ENCODE measurements at regions not wholly inside any gene's neighbourhood (a gene's known extent, or its start where the extent isn't known, plus 50 kb on each side); places are given as distances from the start of the nearest gene placed in this dataset.

DNA sequence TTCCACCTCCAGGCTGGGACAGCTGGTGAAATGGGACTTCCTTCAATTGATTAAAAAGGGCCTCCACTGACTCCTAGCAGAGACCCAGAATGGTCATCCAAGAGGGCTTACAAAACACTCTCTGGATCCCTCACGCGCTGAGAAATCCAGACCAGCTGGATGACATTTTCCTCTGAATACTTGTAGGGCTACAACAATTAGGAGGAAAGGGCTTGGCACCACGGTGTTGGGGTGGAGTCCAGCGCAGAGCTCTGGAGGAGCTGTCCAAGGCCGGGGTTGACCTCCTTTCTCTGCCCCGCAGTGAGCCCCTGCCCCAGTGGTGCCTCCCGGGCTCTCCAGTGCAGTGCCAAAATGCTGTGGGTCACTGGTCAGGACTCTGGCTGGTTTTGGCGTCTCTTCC is 189.0 kb upstream of the CCND2 start:
- no peak for TF ChIP-seq ZNF70 (CRISPR knock-in tag; IDR thresholded peaks at IDR 0.05)
- TF ChIP-seq RARB (CRISPR knock-in tag; IDR thresholded peaks at IDR 0.05) = no peak
- TF ChIP-seq, protein P1, sequence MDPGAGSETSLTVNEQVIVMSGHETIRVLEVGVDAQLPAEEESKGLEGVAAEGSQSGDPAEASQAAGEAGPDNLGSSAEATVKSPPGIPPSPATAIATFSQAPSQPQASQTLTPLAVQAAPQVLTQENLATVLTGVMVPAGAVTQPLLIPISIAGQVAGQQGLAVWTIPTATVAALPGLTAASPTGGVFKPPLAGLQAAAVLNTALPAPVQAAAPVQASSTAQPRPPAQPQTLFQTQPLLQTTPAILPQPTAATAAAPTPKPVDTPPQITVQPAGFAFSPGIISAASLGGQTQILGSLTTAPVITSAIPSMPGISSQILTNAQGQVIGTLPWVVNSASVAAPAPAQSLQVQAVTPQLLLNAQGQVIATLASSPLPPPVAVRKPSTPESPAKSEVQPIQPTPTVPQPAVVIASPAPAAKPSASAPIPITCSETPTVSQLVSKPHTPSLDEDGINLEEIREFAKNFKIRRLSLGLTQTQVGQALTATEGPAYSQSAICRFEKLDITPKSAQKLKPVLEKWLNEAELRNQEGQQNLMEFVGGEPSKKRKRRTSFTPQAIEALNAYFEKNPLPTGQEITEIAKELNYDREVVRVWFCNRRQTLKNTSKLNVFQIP (CRISPR knock-in tag; IDR thresholded peaks at IDR 0.05; ENCODE audit: borderline replicate concordance, low read depth) = no peak
- TF ChIP-seq ZFP30 (CRISPR knock-in tag; IDR thresholded peaks at IDR 0.05) = no peak
- TF ChIP-seq TCF4 (CRISPR knock-in tag; IDR thresholded peaks at IDR 0.05; ENCODE audit: borderline replicate concordance) = no peak
- TF ChIP-seq ZC3H10 (CRISPR knock-in tag; IDR thresholded peaks at IDR 0.05) = no peak
- no peak for TF ChIP-seq OSR1 (CRISPR knock-in tag; IDR thresholded peaks at IDR 0.05)
- ATAC-seq = no peak

DNA sequence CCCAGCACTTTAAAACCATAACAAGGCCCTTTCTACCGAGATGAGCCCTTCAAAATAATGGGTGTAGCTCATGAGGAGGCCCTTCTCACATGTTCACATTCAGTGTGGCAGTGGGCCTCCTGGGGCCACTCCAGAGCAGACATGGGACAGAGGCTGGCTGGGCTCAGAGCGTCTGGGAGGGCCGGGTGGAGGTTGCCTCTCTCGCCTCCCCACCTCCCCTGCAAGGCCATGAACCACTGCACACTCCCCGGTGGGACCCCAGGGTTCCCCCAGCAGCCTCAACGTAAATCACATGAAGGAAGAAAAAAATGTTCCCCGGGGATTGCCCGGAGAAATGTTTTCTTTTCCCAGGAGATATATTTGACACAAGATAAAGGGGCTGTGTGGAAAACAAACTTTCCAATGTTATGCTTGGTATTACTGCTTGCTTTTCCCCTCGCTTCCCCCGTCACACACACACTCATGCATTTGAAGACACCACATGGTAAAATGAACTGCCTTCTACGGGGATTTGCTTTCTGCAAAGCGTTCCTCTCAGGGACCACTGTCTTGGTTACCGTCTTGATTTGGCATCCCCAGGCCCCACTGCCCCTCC is 190.7 kb upstream of the CCND2 start:
- no peak for TF ChIP-seq CSDC2 (CRISPR knock-in tag; IDR thresholded peaks at IDR 0.05)
- TF ChIP-seq, protein P2, sequence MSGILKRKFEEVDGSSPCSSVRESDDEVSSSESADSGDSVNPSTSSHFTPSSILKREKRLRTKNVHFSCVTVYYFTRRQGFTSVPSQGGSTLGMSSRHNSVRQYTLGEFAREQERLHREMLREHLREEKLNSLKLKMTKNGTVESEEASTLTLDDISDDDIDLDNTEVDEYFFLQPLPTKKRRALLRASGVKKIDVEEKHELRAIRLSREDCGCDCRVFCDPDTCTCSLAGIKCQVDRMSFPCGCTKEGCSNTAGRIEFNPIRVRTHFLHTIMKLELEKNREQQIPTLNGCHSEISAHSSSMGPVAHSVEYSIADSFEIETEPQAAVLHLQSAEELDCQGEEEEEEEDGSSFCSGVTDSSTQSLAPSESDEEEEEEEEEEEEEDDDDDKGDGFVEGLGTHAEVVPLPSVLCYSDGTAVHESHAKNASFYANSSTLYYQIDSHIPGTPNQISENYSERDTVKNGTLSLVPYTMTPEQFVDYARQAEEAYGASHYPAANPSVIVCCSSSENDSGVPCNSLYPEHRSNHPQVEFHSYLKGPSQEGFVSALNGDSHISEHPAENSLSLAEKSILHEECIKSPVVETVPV (CRISPR knock-in tag; IDR thresholded peaks at IDR 0.05) = no peak
- no peak for TF ChIP-seq ZNF8 (CRISPR knock-in tag; IDR thresholded peaks at IDR 0.05)
- no peak for TF ChIP-seq ESRRG (CRISPR knock-in tag; IDR thresholded peaks at IDR 0.05)
- TF ChIP-seq ZNF70 (CRISPR knock-in tag; IDR thresholded peaks at IDR 0.05) = no peak
- TF ChIP-seq ZNF565 (CRISPR knock-in tag; conservative IDR thresholded peaks at IDR 0.05; ENCODE audit: low read depth) = no peak
- TF ChIP-seq SNAI2 (CRISPR knock-in tag; IDR thresholded peaks at IDR 0.05) = no peak
- TF ChIP-seq, protein P3, sequence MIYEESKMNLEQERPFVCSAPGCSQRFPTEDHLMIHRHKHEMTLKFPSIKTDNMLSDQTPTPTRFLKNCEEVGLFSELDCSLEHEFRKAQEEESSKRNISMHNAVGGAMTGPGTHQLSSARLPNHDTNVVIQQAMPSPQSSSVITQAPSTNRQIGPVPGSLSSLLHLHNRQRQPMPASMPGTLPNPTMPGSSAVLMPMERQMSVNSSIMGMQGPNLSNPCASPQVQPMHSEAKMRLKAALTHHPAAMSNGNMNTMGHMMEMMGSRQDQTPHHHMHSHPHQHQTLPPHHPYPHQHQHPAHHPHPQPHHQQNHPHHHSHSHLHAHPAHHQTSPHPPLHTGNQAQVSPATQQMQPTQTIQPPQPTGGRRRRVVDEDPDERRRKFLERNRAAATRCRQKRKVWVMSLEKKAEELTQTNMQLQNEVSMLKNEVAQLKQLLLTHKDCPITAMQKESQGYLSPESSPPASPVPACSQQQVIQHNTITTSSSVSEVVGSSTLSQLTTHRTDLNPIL (CRISPR knock-in tag; IDR thresholded peaks at IDR 0.05; ENCODE audit: low read depth) = no peak
- TF ChIP-seq, protein P4, sequence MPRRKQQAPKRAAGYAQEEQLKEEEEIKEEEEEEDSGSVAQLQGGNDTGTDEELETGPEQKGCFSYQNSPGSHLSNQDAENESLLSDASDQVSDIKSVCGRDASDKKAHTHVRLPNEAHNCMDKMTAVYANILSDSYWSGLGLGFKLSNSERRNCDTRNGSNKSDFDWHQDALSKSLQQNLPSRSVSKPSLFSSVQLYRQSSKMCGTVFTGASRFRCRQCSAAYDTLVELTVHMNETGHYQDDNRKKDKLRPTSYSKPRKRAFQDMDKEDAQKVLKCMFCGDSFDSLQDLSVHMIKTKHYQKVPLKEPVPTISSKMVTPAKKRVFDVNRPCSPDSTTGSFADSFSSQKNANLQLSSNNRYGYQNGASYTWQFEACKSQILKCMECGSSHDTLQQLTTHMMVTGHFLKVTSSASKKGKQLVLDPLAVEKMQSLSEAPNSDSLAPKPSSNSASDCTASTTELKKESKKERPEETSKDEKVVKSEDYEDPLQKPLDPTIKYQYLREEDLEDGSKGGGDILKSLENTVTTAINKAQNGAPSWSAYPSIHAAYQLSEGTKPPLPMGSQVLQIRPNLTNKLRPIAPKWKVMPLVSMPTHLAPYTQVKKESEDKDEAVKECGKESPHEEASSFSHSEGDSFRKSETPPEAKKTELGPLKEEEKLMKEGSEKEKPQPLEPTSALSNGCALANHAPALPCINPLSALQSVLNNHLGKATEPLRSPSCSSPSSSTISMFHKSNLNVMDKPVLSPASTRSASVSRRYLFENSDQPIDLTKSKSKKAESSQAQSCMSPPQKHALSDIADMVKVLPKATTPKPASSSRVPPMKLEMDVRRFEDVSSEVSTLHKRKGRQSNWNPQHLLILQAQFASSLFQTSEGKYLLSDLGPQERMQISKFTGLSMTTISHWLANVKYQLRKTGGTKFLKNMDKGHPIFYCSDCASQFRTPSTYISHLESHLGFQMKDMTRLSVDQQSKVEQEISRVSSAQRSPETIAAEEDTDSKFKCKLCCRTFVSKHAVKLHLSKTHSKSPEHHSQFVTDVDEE (CRISPR knock-in tag; IDR thresholded peaks at IDR 0.05) = no peak
- no peak for TF ChIP-seq ZFP30 (CRISPR knock-in tag; IDR thresholded peaks at IDR 0.05)
- TF ChIP-seq, protein P5, sequence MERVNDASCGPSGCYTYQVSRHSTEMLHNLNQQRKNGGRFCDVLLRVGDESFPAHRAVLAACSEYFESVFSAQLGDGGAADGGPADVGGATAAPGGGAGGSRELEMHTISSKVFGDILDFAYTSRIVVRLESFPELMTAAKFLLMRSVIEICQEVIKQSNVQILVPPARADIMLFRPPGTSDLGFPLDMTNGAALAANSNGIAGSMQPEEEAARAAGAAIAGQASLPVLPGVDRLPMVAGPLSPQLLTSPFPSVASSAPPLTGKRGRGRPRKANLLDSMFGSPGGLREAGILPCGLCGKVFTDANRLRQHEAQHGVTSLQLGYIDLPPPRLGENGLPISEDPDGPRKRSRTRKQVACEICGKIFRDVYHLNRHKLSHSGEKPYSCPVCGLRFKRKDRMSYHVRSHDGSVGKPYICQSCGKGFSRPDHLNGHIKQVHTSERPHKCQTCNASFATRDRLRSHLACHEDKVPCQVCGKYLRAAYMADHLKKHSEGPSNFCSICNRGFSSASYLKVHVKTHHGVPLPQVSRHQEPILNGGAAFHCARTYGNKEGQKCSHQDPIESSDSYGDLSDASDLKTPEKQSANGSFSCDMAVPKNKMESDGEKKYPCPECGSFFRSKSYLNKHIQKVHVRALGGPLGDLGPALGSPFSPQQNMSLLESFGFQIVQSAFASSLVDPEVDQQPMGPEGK (CRISPR knock-in tag; IDR thresholded peaks at IDR 0.05; ENCODE audit: borderline replicate concordance) = no peak
- TF ChIP-seq, protein P1 (CRISPR knock-in tag; IDR thresholded peaks at IDR 0.05; ENCODE audit: borderline replicate concordance, low read depth) = no peak
- no peak for TF ChIP-seq TCF4 (CRISPR knock-in tag; IDR thresholded peaks at IDR 0.05; ENCODE audit: borderline replicate concordance)
- TF ChIP-seq ARNTL (CRISPR knock-in tag; IDR thresholded peaks at IDR 0.05; ENCODE audit: borderline replicate concordance, low read depth) = no peak
- TF ChIP-seq OSR1 (CRISPR knock-in tag; IDR thresholded peaks at IDR 0.05) = no peak
- ATAC-seq = no peak

DNA sequence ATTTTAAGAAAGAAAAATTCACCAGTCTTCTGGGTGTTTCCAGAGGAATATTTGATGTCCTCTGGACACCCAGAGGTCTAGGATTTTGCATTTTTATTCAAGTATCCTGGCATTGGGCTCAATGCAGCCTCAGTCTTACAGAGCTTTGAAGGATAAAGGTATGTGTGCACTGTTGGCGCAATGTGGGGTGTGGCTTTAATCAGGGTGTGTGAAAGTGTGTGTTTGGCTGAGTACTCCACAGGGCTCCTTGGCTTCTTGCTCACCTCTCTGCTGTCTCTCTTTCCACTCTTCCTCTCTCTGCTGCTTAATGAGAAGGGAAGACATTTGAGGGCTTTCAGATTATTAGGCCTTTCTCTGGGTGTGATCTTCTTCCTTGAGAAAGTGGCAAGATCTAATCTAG is 193.3 kb upstream of the CCND2 start:
- ATAC-seq = no peak
- TF ChIP-seq CSDC2 (CRISPR knock-in tag; IDR thresholded peaks at IDR 0.05) (no peak), ZC3H10 (CRISPR knock-in tag; IDR thresholded peaks at IDR 0.05) (no peak), ZNF8 (CRISPR knock-in tag; IDR thresholded peaks at IDR 0.05) (no peak), ZNF70 (CRISPR knock-in tag; IDR thresholded peaks at IDR 0.05) (no peak), ISL1 (CRISPR knock-in tag; IDR thresholded peaks at IDR 0.05) (no peak), BACH2 (CRISPR knock-in tag; IDR thresholded peaks at IDR 0.05; ENCODE audit: borderline replicate concordance) (no peak), RARB (CRISPR knock-in tag; IDR thresholded peaks at IDR 0.05) (no peak), ZFP30 (CRISPR knock-in tag; IDR thresholded peaks at IDR 0.05) (no peak), TOX (CRISPR knock-in tag; IDR thresholded peaks at IDR 0.05; ENCODE audit: borderline replicate concordance) (no peak)
- TF ChIP-seq, protein P5 (CRISPR knock-in tag; IDR thresholded peaks at IDR 0.05; ENCODE audit: borderline replicate concordance) = no peak
- TF ChIP-seq, protein P4 (CRISPR knock-in tag; IDR thresholded peaks at IDR 0.05) = no peak
